ENCODE measurements at regions not wholly inside any gene's neighbourhood (a gene's known extent, or its start where the extent isn't known, plus 50 kb on each side); places are given as distances from the start of the nearest gene placed in this dataset.

GRCh38 chr20:56987986-56988385, 278.5 kb downstream of the BMP7 start:
- DNase-seq (ENCODE audit: extremely low spot score in 2 of 2) = no peak
- H3K36me3 ChIP-seq = no peaks in the 10 kb centered on the region
- no peak overlapping the region for H3K4me3 ChIP-seq
- intact Hi-C loops (cut with DNase I) = no loop called here
- no peaks in the 10 kb centered on the region for H3K27me3 ChIP-seq
- peak overlapping the region; percentile 31 for H3K27ac ChIP-seq
- no peaks in the 10 kb centered on the region for H3K4me1 ChIP-seq
- TF ChIP-seq POLR2AphosphoS5 (IDR thresholded peaks at IDR 0.05; ENCODE audit: insufficient read depth in 1 of 2, low read depth in 1 of 2) (peak in 1 of 2 donors; percentile 37), POLR2A (IDR thresholded peaks at IDR 0.05) (no peak)
- H3K9me3 ChIP-seq = peaks cover 4% of the 10 kb centered on the region

GRCh38 chr20:56988446-56988845, 278.0 kb downstream of the BMP7 start:
- H3K36me3 ChIP-seq = no peaks in the 10 kb centered on the region
- intact Hi-C loops (cut with DNase I) = no loop called here
- H3K4me1 ChIP-seq = no peaks in the 10 kb centered on the region
- H3K27ac ChIP-seq = peak overlapping the region; percentile 31
- no peak for DNase-seq (ENCODE audit: extremely low spot score in 2 of 2)
- TF ChIP-seq POLR2AphosphoS5 (IDR thresholded peaks at IDR 0.05; ENCODE audit: insufficient read depth in 1 of 2, low read depth in 1 of 2) = no peak
- TF ChIP-seq CTCF (IDR thresholded peaks at IDR 0.05) = no peak
- no peak for TF ChIP-seq POLR2A (IDR thresholded peaks at IDR 0.05)
- no peak overlapping the region for H3K4me3 ChIP-seq
- H3K27me3 ChIP-seq = no peaks in the 10 kb centered on the region
- H3K9me3 ChIP-seq = peaks cover 4% of the 10 kb centered on the region

- TF ChIP-seq POLR2A (IDR thresholded peaks at IDR 0.05) = no peak
- TF ChIP-seq CTCF (IDR thresholded peaks at IDR 0.05) = no peak
- no peak for TF ChIP-seq POLR2AphosphoS5 (IDR thresholded peaks at IDR 0.05; ENCODE audit: insufficient read depth in 1 of 2, low read depth in 1 of 2)
- Histone ChIP-seq H3K27ac (no peak overlapping the region), H3K4me1 (no peaks in the 10 kb centered on the region), H3K9me3 (no peaks in the 10 kb centered on the region), H3K27me3 (no peaks in the 10 kb centered on the region), H3K36me3 (no peaks in the 10 kb centered on the region), H3K4me3 (no peak overlapping the region)
- intact Hi-C loops (cut with DNase I) = no loop called here
- no peak for DNase-seq (ENCODE audit: extremely low spot score in 2 of 2)
Observed at GRCh38 chr20:56989516-56989915, 276.9 kb downstream of the BMP7 start.

- peaks cover 4% of the 10 kb centered on the region for H3K4me1 ChIP-seq
- TF ChIP-seq CTCF (IDR thresholded peaks at IDR 0.05) (no peak), POLR2AphosphoS5 (IDR thresholded peaks at IDR 0.05; ENCODE audit: insufficient read depth in 1 of 2, low read depth in 1 of 2) (no peak), POLR2A (IDR thresholded peaks at IDR 0.05) (no peak)
- H3K27ac ChIP-seq = no peak overlapping the region
- no peaks in the 10 kb centered on the region for H3K36me3 ChIP-seq
- no peaks in the 10 kb centered on the region for H3K9me3 ChIP-seq
- intact Hi-C loops (cut with DNase I) = no loop called here
- no peak for DNase-seq (ENCODE audit: extremely low spot score in 2 of 2)
- H3K27me3 ChIP-seq = no peaks in the 10 kb centered on the region
- no peak overlapping the region for H3K4me3 ChIP-seq
Observed at GRCh38 chr20:56993020-56993559, 273.4 kb downstream of the BMP7 start.

GRCh38 chr20:56994006-56994405, 272.4 kb downstream of the BMP7 start:
- intact Hi-C loops (cut with DNase I) = no loop called here
- no peak overlapping the region for H3K27ac ChIP-seq
- H3K27me3 ChIP-seq = no peaks in the 10 kb centered on the region
- H3K4me1 ChIP-seq = peaks cover 4% of the 10 kb centered on the region
- DNase-seq (ENCODE audit: extremely low spot score in 2 of 2) = no peak
- H3K36me3 ChIP-seq = no peaks in the 10 kb centered on the region
- H3K9me3 ChIP-seq = no peaks in the 10 kb centered on the region
- H3K4me3 ChIP-seq = no peak overlapping the region
- TF ChIP-seq POLR2A (IDR thresholded peaks at IDR 0.05) (no peak), POLR2AphosphoS5 (IDR thresholded peaks at IDR 0.05; ENCODE audit: insufficient read depth in 1 of 2, low read depth in 1 of 2) (no peak), CTCF (IDR thresholded peaks at IDR 0.05) (no peak)

Measured in vagina (tissue), 2 donors.